ENCODE measurements at regions not wholly inside any gene's neighbourhood (a gene's known extent, or its start where the extent isn't known, plus 50 kb on each side); places are given as distances from the start of the nearest gene placed in this dataset.

- no peak for DNase-seq (ENCODE audit: low read depth in 3 of 3)
Measured at GRCh38 chr20:17017232-17017631, 209.6 kb upstream of the PCSK2 start.

GRCh38 chr20:17021481-17021880, 205.4 kb upstream of the PCSK2 start:
- no peak for DNase-seq (ENCODE audit: low read depth in 3 of 3)

- DNase-seq (ENCODE audit: low read depth in 3 of 3): no peak
Measured at GRCh38 chr20:17023036-17023435, 203.8 kb upstream of the PCSK2 start.

- no peak for DNase-seq (ENCODE audit: low read depth in 3 of 3)
Measured at GRCh38 chr20:17023806-17024205, 203.0 kb upstream of the PCSK2 start.

GRCh38 chr20:17024513-17025119, 202.2 kb upstream of the PCSK2 start:
- no peak for DNase-seq (ENCODE audit: low read depth in 3 of 3)

GRCh38 chr20:17026346-17026745, 200.5 kb upstream of the PCSK2 start:
- DNase-seq (ENCODE audit: low read depth in 3 of 3): no peak

GRCh38 chr20:17029698-17030097, 197.1 kb upstream of the PCSK2 start:
- DNase-seq (ENCODE audit: low read depth in 3 of 3): no peak

GRCh38 chr20:17036541-17036940, 190.3 kb upstream of the PCSK2 start:
- DNase-seq (ENCODE audit: low read depth in 3 of 3): no peak

GRCh38 chr20:17042122-17042521, 184.7 kb upstream of the PCSK2 start:
- no peak for DNase-seq (ENCODE audit: low read depth in 3 of 3)

- no peak for DNase-seq (ENCODE audit: low read depth in 3 of 3)
Measured at GRCh38 chr20:17043323-17043722, 183.5 kb upstream of the PCSK2 start.

- no peak for DNase-seq (ENCODE audit: low read depth in 3 of 3)
Measured at GRCh38 chr20:17044891-17045290, 181.9 kb upstream of the PCSK2 start.

- DNase-seq (ENCODE audit: low read depth in 3 of 3): no peak
Measured at GRCh38 chr20:17059465-17059864, 167.4 kb upstream of the PCSK2 start.

- DNase-seq (ENCODE audit: low read depth in 3 of 3): no peak
Measured at GRCh38 chr20:17061715-17062114, 165.1 kb upstream of the PCSK2 start.

- DNase-seq (ENCODE audit: low read depth in 3 of 3): no peak
Measured at GRCh38 chr20:17062712-17063111, 164.1 kb upstream of the PCSK2 start.

- DNase-seq (ENCODE audit: low read depth in 3 of 3): no peak
Measured at GRCh38 chr20:17066902-17067301, 159.9 kb upstream of the PCSK2 start.

- DNase-seq (ENCODE audit: low read depth in 3 of 3): no peak
Measured at GRCh38 chr20:17068084-17068711, 158.6 kb upstream of the PCSK2 start.

GRCh38 chr20:17077030-17077429, 149.8 kb upstream of the PCSK2 start:
- DNase-seq (ENCODE audit: low read depth in 3 of 3): no peak

GRCh38 chr20:17083738-17084137, 143.1 kb upstream of the PCSK2 start:
- DNase-seq (ENCODE audit: low read depth in 3 of 3): no peak

GRCh38 chr20:17084909-17085308, 141.9 kb upstream of the PCSK2 start:
- DNase-seq (ENCODE audit: low read depth in 3 of 3): no peak

GRCh38 chr20:17093782-17094181, 133.1 kb upstream of the PCSK2 start:
- DNase-seq (ENCODE audit: low read depth in 3 of 3): no peak

GRCh38 chr20:17097603-17098002, 129.2 kb upstream of the PCSK2 start:
- DNase-seq (ENCODE audit: low read depth in 3 of 3): no peak

GRCh38 chr20:17100506-17100905, 126.3 kb upstream of the PCSK2 start:
- no peak for DNase-seq (ENCODE audit: low read depth in 3 of 3)

- DNase-seq (ENCODE audit: low read depth in 3 of 3): no peak
Measured at GRCh38 chr20:17107127-17107526, 119.7 kb upstream of the PCSK2 start.

- DNase-seq (ENCODE audit: low read depth in 3 of 3): no peak
Measured at GRCh38 chr20:17108896-17109295, 117.9 kb upstream of the PCSK2 start.
